Peyer's patch (tissue), 4 donors: ENCODE measurements at regions not wholly inside any gene's neighbourhood (a gene's known extent, or its start where the extent isn't known, plus 50 kb on each side); places are given as distances from the start of the nearest gene placed in this dataset.

Experiments
- CTCF ChIP-seq, 6 experiments: fragments of 450-650 bp in 4 of 6; fragments of 200-600 bp in 2 of 6; sonication (generic) in 1 of 6; IDR thresholded peaks; one replicate each; pipeline ENCODE4 v1.5.1; 2017 to 2019; ENCODE audit warnings: antibody characterized with exemption in 6 of 6, mild to moderate bottlenecking in 3 of 6, moderate library complexity in 1 of 6
- POLR2A ChIP-seq, 2 donors: fragments of 450-650 bp; IDR thresholded peaks; one replicate each; pipeline ENCODE4 v1.5.1; 2017; ENCODE audit warnings: antibody characterized with exemption in 2 of 2, mild to moderate bottlenecking in 2 of 2, moderate library complexity in 2 of 2

- no peak for TF ChIP-seq POLR2A (IDR thresholded peaks at IDR 0.05)
- no peak for TF ChIP-seq CTCF (IDR thresholded peaks at IDR 0.05)
Observed at GRCh38 chr6:23002044-23002619, 432.8 kb downstream of the HDGFL1 start.
